ENCODE measurements at regions not wholly inside any gene's neighbourhood (a gene's known extent, or its start where the extent isn't known, plus 50 kb on each side); places are given as distances from the start of the nearest gene placed in this dataset.

- intact Hi-C loops (cut with micrococcal nuclease) = no loop called here
- no peak for ATAC-seq (ENCODE audit: low read depth)
- H3K36me3 Mint-ChIP-seq (ENCODE audit: low read depth) = no peaks in the 10 kb centered on the region
These were observed 226.5 kb upstream of the PELI2 start for GRCh38 chr14:55891692-55892091.

GRCh38 chr14:55892906-55893305 lies 225.3 kb upstream of the PELI2 start:
- Mint-ChIP-seq H3K4me1 (no peaks in the 10 kb centered on the region), H3K27ac (no peak overlapping the region), H3K9me3 (no peaks in the 10 kb centered on the region), H3K36me3 (ENCODE audit: low read depth) (no peaks in the 10 kb centered on the region), H3K4me3 (no peak overlapping the region), H3K27me3 (peaks cover 1% of the 10 kb centered on the region)
- no peak for ATAC-seq (ENCODE audit: low read depth)
- CTCF ChIA-PET = no interaction called here
- no peak for TF ChIP-seq CTCF (IDR thresholded peaks at IDR 0.05)
- POLR2A ChIA-PET = no interaction called here
- intact Hi-C loops (cut with micrococcal nuclease) = no loop called here
- no peak for DNase-seq

More at GRCh38 chr14:55891692-55892091, 226.5 kb upstream of the PELI2 start:
- POLR2A ChIA-PET = no interaction called here
- no peaks in the 10 kb centered on the region for H3K4me1 Mint-ChIP-seq
- CTCF ChIA-PET = no interaction called here
- H3K27me3 Mint-ChIP-seq = peaks cover 4% of the 10 kb centered on the region
- H3K9me3 Mint-ChIP-seq = no peaks in the 10 kb centered on the region
- no peak for TF ChIP-seq CTCF (IDR thresholded peaks at IDR 0.05)
- H3K4me3 Mint-ChIP-seq = no peak overlapping the region
- no peak for DNase-seq
- H3K27ac Mint-ChIP-seq = no peak overlapping the region

- Mint-ChIP-seq H3K27ac (no peak overlapping the region), H3K4me3 (no peak overlapping the region), H3K36me3 (ENCODE audit: low read depth) (no peaks in the 10 kb centered on the region), H3K27me3 (peaks cover 1% of the 10 kb centered on the region), H3K9me3 (no peaks in the 10 kb centered on the region), H3K4me1 (no peaks in the 10 kb centered on the region)
- DNase-seq (no peak), ATAC-seq (ENCODE audit: low read depth) (no peak)
- ChIA-PET POLR2A (no interaction called here), CTCF (no interaction called here)
- intact Hi-C loops (cut with micrococcal nuclease) = no loop called here
- TF ChIP-seq CTCF (IDR thresholded peaks at IDR 0.05) = no peak
These were observed 224.5 kb upstream of the PELI2 start for GRCh38 chr14:55893705-55894104.

- no peaks in the 10 kb centered on the region for H3K9me3 Mint-ChIP-seq
- ChIA-PET POLR2A (no interaction called here), CTCF (no interaction called here)
- H3K36me3 Mint-ChIP-seq (ENCODE audit: low read depth) = no peaks in the 10 kb centered on the region
- H3K27ac Mint-ChIP-seq = no peak overlapping the region
- intact Hi-C loops (cut with micrococcal nuclease) = no loop called here
- no peak overlapping the region for H3K4me3 Mint-ChIP-seq
- peaks cover 1% of the 10 kb centered on the region for H3K27me3 Mint-ChIP-seq
- H3K4me1 Mint-ChIP-seq = no peaks in the 10 kb centered on the region
- ATAC-seq (ENCODE audit: low read depth) = no peak
- TF ChIP-seq CTCF (IDR thresholded peaks at IDR 0.05) = no peak
- DNase-seq = no peak
These were observed 221.2 kb upstream of the PELI2 start for GRCh38 chr14:55897031-55897430.

- no peak overlapping the region for H3K27ac Mint-ChIP-seq
- CTCF ChIA-PET = no interaction called here
- DNase-seq = no peak
- POLR2A ChIA-PET = no interaction called here
- H3K4me1 Mint-ChIP-seq = no peaks in the 10 kb centered on the region
- H3K36me3 Mint-ChIP-seq (ENCODE audit: low read depth) = no peaks in the 10 kb centered on the region
- no peak overlapping the region for H3K4me3 Mint-ChIP-seq
- H3K9me3 Mint-ChIP-seq = no peaks in the 10 kb centered on the region
- ATAC-seq (ENCODE audit: low read depth) = no peak
- H3K27me3 Mint-ChIP-seq = peaks cover 1% of the 10 kb centered on the region
- no peak for TF ChIP-seq CTCF (IDR thresholded peaks at IDR 0.05)
- intact Hi-C loops (cut with micrococcal nuclease) = no loop called here
These were observed 219.3 kb upstream of the PELI2 start for GRCh38 chr14:55898938-55899337.

Data from activated B cell treated with CpG ODN at 0.5 μM for 24 hours (primary cell).